ENCODE measurements at regions not wholly inside any gene's neighbourhood (a gene's known extent, or its start where the extent isn't known, plus 50 kb on each side); places are given as distances from the start of the nearest gene placed in this dataset.

DNA sequence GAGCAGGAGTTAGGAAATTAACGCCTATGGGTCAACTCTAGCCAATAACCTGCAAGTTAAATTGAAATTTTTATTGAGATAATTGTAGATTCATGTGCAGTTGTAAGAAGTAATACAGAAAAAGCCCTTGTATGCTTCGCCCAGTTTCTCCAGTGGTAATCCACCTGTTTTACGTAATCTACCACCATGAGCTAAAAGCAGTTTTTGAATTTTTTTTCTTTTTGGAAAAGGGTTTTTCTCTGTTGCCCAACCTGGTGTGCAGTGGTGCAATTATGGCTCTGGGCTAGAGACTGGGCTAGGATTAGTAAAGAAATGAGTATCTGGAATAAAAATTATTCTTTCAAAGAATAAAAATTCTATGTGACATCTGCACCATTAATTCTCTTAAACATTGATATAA lies 116.2 kb downstream of the ZFP64 start:
- TF ChIP-seq CTCF (IDR thresholded peaks at IDR 0.05) (no peak), POLR2A (IDR thresholded peaks at IDR 0.05) (no peak), POLR2AphosphoS5 (IDR thresholded peaks at IDR 0.05) (no peak)

All from transverse colon (tissue), 4 donors.